Colonic mucosa (tissue), 4 donors: ENCODE measurements at regions not wholly inside any gene's neighbourhood (a gene's known extent, or its start where the extent isn't known, plus 50 kb on each side); places are given as distances from the start of the nearest gene placed in this dataset.

Experiments used
- DNase-seq: peaks from one replicate; pipeline ENCODE4 v3.0.0-alpha.2; 2020
- H3K27ac ChIP-seq: fragments of 200-600 bp; one replicate; pipeline ENCODE4 v1.8.0; 2021
- H3K27me3 ChIP-seq: fragments of 200-600 bp; one replicate; pipeline ENCODE4 v1.8.0; 2021
- H3K36me3 ChIP-seq: fragments of 200-600 bp; one replicate; pipeline ENCODE4 v1.8.0; 2021
- H3K4me1 ChIP-seq: fragments of 200-600 bp; one replicate; pipeline ENCODE4 v1.8.0; 2021; ENCODE audit warnings: mild to moderate bottlenecking
- H3K4me3 ChIP-seq: fragments of 200-600 bp; one replicate; pipeline ENCODE4 v1.8.0; 2021
- H3K9ac ChIP-seq, 2 donors: one replicate each; pipeline ENCODE4 v1.7.0; 2013; ENCODE audit warnings: control low read depth in 2 of 2, low read depth in 2 of 2, low read length in 2 of 2
- H3K9me3 ChIP-seq: fragments of 200-600 bp; one replicate; pipeline ENCODE4 v1.8.0; 2021
- CTCF ChIP-seq: fragments of 200-600 bp; IDR thresholded peaks from one replicate; pipeline ENCODE4 v1.8.0; 2022; ENCODE audit warnings: antibody characterized with exemption, mild to moderate bottlenecking
- intact Hi-C: fragments of 100-400 bp; cut with DNase I; formaldehyde crosslinking; loops from one replicate; pipeline ENCODE4 v1.14.1; 2022
- donor health status: healthy.
- donor health status: DM: no; HTN: no; CAD: no.
- donor health status: DM: no; HTN: no; CAD: no.

GRCh38 chrX:95678679-95679078 is 1006.0 kb upstream of the DIAPH2 start:
- Histone ChIP-seq H3K27ac (no peak overlapping the region), H3K4me1 (no peaks in the 10 kb centered on the region), H3K9me3 (no peaks in the 10 kb centered on the region), H3K4me3 (no peak overlapping the region), H3K9ac (no peak overlapping the region), H3K36me3 (no peaks in the 10 kb centered on the region), H3K27me3 (no peaks in the 10 kb centered on the region)
- intact Hi-C loops = no loop called here
- no peak for DNase-seq
- TF ChIP-seq CTCF = no peak

GRCh38 chrX:95693365-95693764 is 991.3 kb upstream of the DIAPH2 start:
- Histone ChIP-seq H3K9me3 (no peaks in the 10 kb centered on the region), H3K4me3 (no peak overlapping the region), H3K27me3 (no peaks in the 10 kb centered on the region), H3K27ac (no peak overlapping the region), H3K9ac (no peak overlapping the region), H3K36me3 (no peaks in the 10 kb centered on the region), H3K4me1 (no peaks in the 10 kb centered on the region)
- intact Hi-C loops = no loop called here
- no peak for TF ChIP-seq CTCF
- DNase-seq = no peak

- no peak for DNase-seq
- no peak overlapping the region for H3K4me3 ChIP-seq
- no peaks in the 10 kb centered on the region for H3K4me1 ChIP-seq
- no peak overlapping the region for H3K27ac ChIP-seq
- no peak for TF ChIP-seq CTCF
- no peaks in the 10 kb centered on the region for H3K36me3 ChIP-seq
- no peaks in the 10 kb centered on the region for H3K27me3 ChIP-seq
- intact Hi-C loops = no loop called here
- no peak overlapping the region for H3K9ac ChIP-seq
- H3K9me3 ChIP-seq = no peaks in the 10 kb centered on the region
These were observed 980.9 kb upstream of the DIAPH2 start for GRCh38 chrX:95703696-95704095.

- Histone ChIP-seq H3K4me3 (no peak overlapping the region), H3K9ac (no peak overlapping the region), H3K9me3 (no peaks in the 10 kb centered on the region), H3K36me3 (no peaks in the 10 kb centered on the region), H3K4me1 (no peaks in the 10 kb centered on the region), H3K27me3 (no peaks in the 10 kb centered on the region), H3K27ac (no peak overlapping the region)
- DNase-seq = no peak
- TF ChIP-seq CTCF = no peak
- intact Hi-C loops = no loop called here
These were observed 967.8 kb upstream of the DIAPH2 start for GRCh38 chrX:95716841-95717240.

- intact Hi-C loops = no loop called here
- H3K9ac ChIP-seq = no peak overlapping the region
- DNase-seq = no peak
These were observed 965.9 kb upstream of the DIAPH2 start for GRCh38 chrX:95718746-95719145.

More at GRCh38 chrX:95718746-95719145, 965.9 kb upstream of the DIAPH2 start:
- Histone ChIP-seq H3K27me3 (no peaks in the 10 kb centered on the region), H3K9me3 (no peaks in the 10 kb centered on the region), H3K4me3 (no peak overlapping the region), H3K27ac (no peak overlapping the region), H3K4me1 (no peaks in the 10 kb centered on the region), H3K36me3 (no peaks in the 10 kb centered on the region)
- no peak for TF ChIP-seq CTCF
